Endothelial cell of umbilical vein (primary cell): ENCODE measurements at regions not wholly inside any gene's neighbourhood (a gene's known extent, or its start where the extent isn't known, plus 50 kb on each side); places are given as distances from the start of the nearest gene placed in this dataset.

Source experiments
- BruUV-seq: library from RNA; stranded (reverse); fragments of 400-500 nt; replicated peaks from 2 replicates; lab custom pipeline; 2021; lab: Mats Ljungman, UMichigan
- CTCF ChIA-PET: fragments of 300-600, 350-600 bp; sonication (Branson Sonifier 250); formaldehyde crosslinking; loops from one replicate; lab custom pipeline; 2021; ENCODE audit warnings: antibody characterized with exemption, inconsistent platforms; lab: Charles Lee
- POLR2A ChIA-PET: fragments of 300-600, 350-600 bp; sonication (Branson Sonifier 250); formaldehyde crosslinking; loops from one replicate; lab custom pipeline; 2021; ENCODE audit warnings: antibody characterized with exemption, inconsistent platforms; lab: Charles Lee
- DNase-seq: peaks from one replicate; pipeline ENCODE4 v3.0.0-alpha.2; 2011; ENCODE audit warnings: low read depth, low spot score
- FAIRE-seq: peaks from 2 replicates; lab custom pipeline; 2011; peaks lifted over from hg19 to GRCh38; lab: Jason Lieb, UNC
- H2AFZ ChIP-seq: 2 replicates; pipeline ENCODE4 v1.6.0; 2012; ENCODE audit warnings: low read depth, low read length, control low read depth, inconsistent platforms
- H3K27ac ChIP-seq: 2 replicates; pipeline ENCODE4 v1.5.1; 2011; ENCODE audit warnings: low read depth, mild to moderate bottlenecking, control low read depth, low read length, moderate library complexity; ENCODE audit not compliant: insufficient read depth
- H3K27me3 ChIP-seq, 2 experiments: 2 replicates each; pipeline versions ENCODE4 v1.6.0 to v1.6.1; 2011; ENCODE audit warnings: low read length in 2 of 2, mixed read lengths in 1 of 2; ENCODE audit not compliant: control insufficient read depth in 2 of 2, insufficient read depth in 2 of 2
- H3K36me3 ChIP-seq, 2 experiments: 2 replicates in 1 of 2; 3 replicates in 1 of 2; pipeline ENCODE4 v1.5.1; 2011; ENCODE audit warnings: low read length in 2 of 2, mild to moderate bottlenecking in 1 of 2, moderate library complexity in 1 of 2; ENCODE audit not compliant: control insufficient read depth in 2 of 2, insufficient read depth in 2 of 2; ENCODE audit errors: extremely low read depth in 1 of 2
- H3K4me1 ChIP-seq: 3 replicates; pipeline ENCODE4 v1.5.1; 2011; ENCODE audit warnings: mild to moderate bottlenecking, low read length; ENCODE audit not compliant: control insufficient read depth, insufficient read depth; ENCODE audit errors: extremely low read depth
- H3K4me2 ChIP-seq: 2 replicates; pipeline ENCODE4 v1.6.1; 2011; ENCODE audit warnings: low read length, control low read depth, mixed read lengths; ENCODE audit not compliant: insufficient read depth
- H3K4me3 ChIP-seq, 3 experiments: fragments of 200-600 bp in 1 of 3; sonication (generic), shearing (Covaris generic) in 1 of 3; replicated peaks in 1 of 3; 2 replicates each; pipeline ENCODE4 v1.5.1; 2011 to 2016; ENCODE audit warnings: control low read depth in 3 of 3, low read length in 3 of 3, mild to moderate bottlenecking in 2 of 3, inconsistent platforms in 1 of 3, low read depth in 1 of 3, moderate library complexity in 1 of 3; ENCODE audit not compliant: insufficient read depth in 1 of 3
- H3K79me2 ChIP-seq: 2 replicates; pipeline ENCODE4 v1.6.0; 2012; ENCODE audit warnings: low read length, inconsistent platforms; ENCODE audit not compliant: control insufficient read depth, insufficient read depth
- H3K9ac ChIP-seq: replicated peaks from 2 replicates; pipeline ENCODE3; 2011; ENCODE audit warnings: low read length, control low read depth; ENCODE audit not compliant: insufficient read depth; ENCODE audit errors: extremely low read depth
- H3K9me1 ChIP-seq: replicated peaks from 3 replicates; pipeline ENCODE4 v1.6.0; 2011; ENCODE audit warnings: mild to moderate bottlenecking, low read length; ENCODE audit not compliant: control insufficient read depth, insufficient read depth; ENCODE audit errors: extremely low read depth
- H3K9me3 ChIP-seq: replicated peaks from 2 replicates; pipeline ENCODE4 v1.5.1; 2012; ENCODE audit warnings: low read length, inconsistent platforms; ENCODE audit not compliant: control insufficient read depth, insufficient read depth
- H4K20me1 ChIP-seq: replicated peaks from 2 replicates; pipeline ENCODE3; 2011; ENCODE audit warnings: mild to moderate bottlenecking, low read length; ENCODE audit not compliant: control insufficient read depth, insufficient read depth; ENCODE audit errors: extremely low read depth
- CTCF ChIP-seq, 2 donors: IDR thresholded peaks; 1 replicate in 1 of 2; 2 replicates in 1 of 2; pipeline ENCODE4 v1.5.1; 2011; ENCODE audit warnings: low read length in 2 of 2, mild to moderate bottlenecking in 2 of 2, moderate library complexity in 2 of 2, control low read depth in 1 of 2, inconsistent platforms in 1 of 2, low read depth in 1 of 2; ENCODE audit not compliant: insufficient read depth in 1 of 2; ENCODE audit errors: extremely low read depth in 1 of 2
- EZH2 ChIP-seq: IDR thresholded peaks from 2 replicates; pipeline ENCODE4 v1.6.1; 2012; ENCODE audit warnings: borderline replicate concordance, low read depth, mild to moderate bottlenecking, moderate library complexity, low read length, inconsistent platforms; ENCODE audit not compliant: severe bottlenecking
- FOS ChIP-seq: IDR thresholded peaks from 2 replicates; pipeline ENCODE4 v1.6.1; 2011; ENCODE audit warnings: mild to moderate bottlenecking, low read length, moderate library complexity, borderline replicate concordance; ENCODE audit not compliant: insufficient read depth
- GATA2 ChIP-seq: IDR thresholded peaks from 2 replicates; pipeline ENCODE4 v1.7.0; 2011; ENCODE audit warnings: low read depth, mild to moderate bottlenecking, moderate library complexity, mixed read lengths, low read length; ENCODE audit not compliant: insufficient read length, insufficient read depth
- JUN ChIP-seq: IDR thresholded peaks from 2 replicates; pipeline ENCODE4 v1.6.1; 2011; ENCODE audit warnings: borderline replicate concordance, low read depth; ENCODE audit not compliant: insufficient read length, insufficient read depth
- MAX ChIP-seq: IDR thresholded peaks from 2 replicates; pipeline ENCODE4 v1.6.1; 2011; ENCODE audit not compliant: insufficient read depth, insufficient read length
- MYC ChIP-seq: IDR thresholded peaks from one replicate; pipeline ENCODE4 v1.6.1; 2011; ENCODE audit warnings: mild to moderate bottlenecking, low read depth, low read length
- POLR2A ChIP-seq: IDR thresholded peaks from 2 replicates; pipeline ENCODE4 v1.6.1; 2012; ENCODE audit warnings: low read depth, mild to moderate bottlenecking, control low read depth, low read length
- POLR2AphosphoS5 ChIP-seq: IDR thresholded peaks from 2 replicates; pipeline ENCODE4 v1.6.1; 2012; ENCODE audit warnings: low read depth, mild to moderate bottlenecking, control low read depth, low read length, moderate library complexity; ENCODE audit not compliant: insufficient read depth
- dilution Hi-C: fragments of 300-500 bp; cut with MboI; formaldehyde crosslinking; loops from one replicate; pipeline ENCODE4 v1.15.0; 2019; ENCODE audit warnings: low sequenced_read_pairs; ENCODE audit not compliant: extremely low pct_ligation_motif_present
- intact Hi-C: fragments of 100-400 bp; cut with micrococcal nuclease; formaldehyde crosslinking; loops from one replicate; pipeline ENCODE4 v1.10.0; 2022

GRCh38 chr10:60517805-60518204 is 128.1 kb upstream of the ANK3 start:
- no peak for DNase-seq
- POLR2A ChIA-PET = no interaction called here
- CTCF ChIA-PET = no interaction called here
- H3K27ac ChIP-seq = no peak overlapping the region
- H3K79me2 ChIP-seq = no peaks in the 10 kb centered on the region
- no peak overlapping the region for H3K9ac ChIP-seq
- no TSS peak for BruUV-seq
- no peak overlapping the region for H3K4me2 ChIP-seq
- no peaks in the 10 kb centered on the region for H3K9me3 ChIP-seq
- no peaks in the 10 kb centered on the region for H4K20me1 ChIP-seq
- dilution Hi-C loops (no loop called here), intact Hi-C loops (no loop called here)
- H3K4me3 ChIP-seq = no peak overlapping the region
- H3K27me3 ChIP-seq = peaks cover 0 to 6% of the 10 kb centered on the region in 2 experiments
- TF ChIP-seq JUN (no peak), FOS (no peak), POLR2A (no peak), POLR2AphosphoS5 (no peak), GATA2 (no peak), MYC (no peak), MAX (no peak), CTCF (IDR thresholded peaks at IDR 0.05; ENCODE audit: extremely low read depth in 1 of 2, insufficient read depth in 1 of 2, low read depth in 1 of 2, low read length in 2 of 2) (no peak), EZH2 (no peak)
- no peak for FAIRE-seq
- H3K4me1 ChIP-seq = no peaks in the 10 kb centered on the region
- no peaks in the 10 kb centered on the region for H3K36me3 ChIP-seq
- H3K9me1 ChIP-seq = no peaks in the 10 kb centered on the region
- no peak overlapping the region for H2AFZ ChIP-seq
